ENCODE measurements at regions not wholly inside any gene's neighbourhood (a gene's known extent, or its start where the extent isn't known, plus 50 kb on each side); places are given as distances from the start of the nearest gene placed in this dataset.

DNA sequence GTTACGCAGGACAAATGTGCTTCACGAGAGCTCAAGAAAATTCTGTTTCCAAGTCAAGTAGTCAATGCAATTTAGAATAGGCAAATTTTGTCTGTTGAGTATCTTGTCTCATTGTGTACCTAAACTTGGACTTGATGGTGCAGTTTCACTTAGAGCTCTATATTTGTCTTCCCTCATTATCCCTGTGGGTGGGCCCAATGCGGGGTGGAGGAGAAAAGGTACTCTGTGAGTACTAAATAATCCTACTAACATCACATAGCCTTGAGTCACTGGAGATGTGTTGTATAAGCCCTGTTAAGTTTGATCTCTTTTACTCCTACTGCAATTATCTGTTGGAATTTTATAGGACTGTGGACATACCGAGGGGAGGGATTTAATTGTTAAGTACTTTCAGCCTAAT, 331.2 kb downstream of the METTL15 start:
- TF ChIP-seq, protein P1, sequence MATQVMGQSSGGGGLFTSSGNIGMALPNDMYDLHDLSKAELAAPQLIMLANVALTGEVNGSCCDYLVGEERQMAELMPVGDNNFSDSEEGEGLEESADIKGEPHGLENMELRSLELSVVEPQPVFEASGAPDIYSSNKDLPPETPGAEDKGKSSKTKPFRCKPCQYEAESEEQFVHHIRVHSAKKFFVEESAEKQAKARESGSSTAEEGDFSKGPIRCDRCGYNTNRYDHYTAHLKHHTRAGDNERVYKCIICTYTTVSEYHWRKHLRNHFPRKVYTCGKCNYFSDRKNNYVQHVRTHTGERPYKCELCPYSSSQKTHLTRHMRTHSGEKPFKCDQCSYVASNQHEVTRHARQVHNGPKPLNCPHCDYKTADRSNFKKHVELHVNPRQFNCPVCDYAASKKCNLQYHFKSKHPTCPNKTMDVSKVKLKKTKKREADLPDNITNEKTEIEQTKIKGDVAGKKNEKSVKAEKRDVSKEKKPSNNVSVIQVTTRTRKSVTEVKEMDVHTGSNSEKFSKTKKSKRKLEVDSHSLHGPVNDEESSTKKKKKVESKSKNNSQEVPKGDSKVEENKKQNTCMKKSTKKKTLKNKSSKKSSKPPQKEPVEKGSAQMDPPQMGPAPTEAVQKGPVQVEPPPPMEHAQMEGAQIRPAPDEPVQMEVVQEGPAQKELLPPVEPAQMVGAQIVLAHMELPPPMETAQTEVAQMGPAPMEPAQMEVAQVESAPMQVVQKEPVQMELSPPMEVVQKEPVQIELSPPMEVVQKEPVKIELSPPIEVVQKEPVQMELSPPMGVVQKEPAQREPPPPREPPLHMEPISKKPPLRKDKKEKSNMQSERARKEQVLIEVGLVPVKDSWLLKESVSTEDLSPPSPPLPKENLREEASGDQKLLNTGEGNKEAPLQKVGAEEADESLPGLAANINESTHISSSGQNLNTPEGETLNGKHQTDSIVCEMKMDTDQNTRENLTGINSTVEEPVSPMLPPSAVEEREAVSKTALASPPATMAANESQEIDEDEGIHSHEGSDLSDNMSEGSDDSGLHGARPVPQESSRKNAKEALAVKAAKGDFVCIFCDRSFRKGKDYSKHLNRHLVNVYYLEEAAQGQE (IDR thresholded peaks at IDR 0.05; ENCODE audit: low read depth, low read length), result no peak
- TF ChIP-seq GABPA (IDR thresholded peaks at IDR 0.05; ENCODE audit: low read depth) (no peak), POLR2AphosphoS5 (IDR thresholded peaks at IDR 0.05; ENCODE audit: low read depth, low read length) (no peak), EP300 (IDR thresholded peaks at IDR 0.05; ENCODE audit: borderline replicate concordance in 1 of 2, low read depth in 1 of 2, low read length in 1 of 2) (no peak), SMC3 (IDR thresholded peaks at IDR 0.05; ENCODE audit: low read depth, low read length) (no peak), RCOR1 (IDR thresholded peaks at IDR 0.05; ENCODE audit: low read length) (no peak), NRF1 (IDR thresholded peaks at IDR 0.05; ENCODE audit: low read depth, low read length) (no peak), JUND (IDR thresholded peaks at IDR 0.05) (no peak)
- TF ChIP-seq, protein P2, sequence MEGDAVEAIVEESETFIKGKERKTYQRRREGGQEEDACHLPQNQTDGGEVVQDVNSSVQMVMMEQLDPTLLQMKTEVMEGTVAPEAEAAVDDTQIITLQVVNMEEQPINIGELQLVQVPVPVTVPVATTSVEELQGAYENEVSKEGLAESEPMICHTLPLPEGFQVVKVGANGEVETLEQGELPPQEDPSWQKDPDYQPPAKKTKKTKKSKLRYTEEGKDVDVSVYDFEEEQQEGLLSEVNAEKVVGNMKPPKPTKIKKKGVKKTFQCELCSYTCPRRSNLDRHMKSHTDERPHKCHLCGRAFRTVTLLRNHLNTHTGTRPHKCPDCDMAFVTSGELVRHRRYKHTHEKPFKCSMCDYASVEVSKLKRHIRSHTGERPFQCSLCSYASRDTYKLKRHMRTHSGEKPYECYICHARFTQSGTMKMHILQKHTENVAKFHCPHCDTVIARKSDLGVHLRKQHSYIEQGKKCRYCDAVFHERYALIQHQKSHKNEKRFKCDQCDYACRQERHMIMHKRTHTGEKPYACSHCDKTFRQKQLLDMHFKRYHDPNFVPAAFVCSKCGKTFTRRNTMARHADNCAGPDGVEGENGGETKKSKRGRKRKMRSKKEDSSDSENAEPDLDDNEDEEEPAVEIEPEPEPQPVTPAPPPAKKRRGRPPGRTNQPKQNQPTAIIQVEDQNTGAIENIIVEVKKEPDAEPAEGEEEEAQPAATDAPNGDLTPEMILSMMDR (IDR thresholded peaks at IDR 0.05), result no peak
- TF ChIP-seq, protein P3, sequence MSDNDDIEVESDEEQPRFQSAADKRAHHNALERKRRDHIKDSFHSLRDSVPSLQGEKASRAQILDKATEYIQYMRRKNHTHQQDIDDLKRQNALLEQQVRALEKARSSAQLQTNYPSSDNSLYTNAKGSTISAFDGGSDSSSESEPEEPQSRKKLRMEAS (IDR thresholded peaks at IDR 0.05; ENCODE audit: low read depth), result no peak
- TF ChIP-seq, protein P4, sequence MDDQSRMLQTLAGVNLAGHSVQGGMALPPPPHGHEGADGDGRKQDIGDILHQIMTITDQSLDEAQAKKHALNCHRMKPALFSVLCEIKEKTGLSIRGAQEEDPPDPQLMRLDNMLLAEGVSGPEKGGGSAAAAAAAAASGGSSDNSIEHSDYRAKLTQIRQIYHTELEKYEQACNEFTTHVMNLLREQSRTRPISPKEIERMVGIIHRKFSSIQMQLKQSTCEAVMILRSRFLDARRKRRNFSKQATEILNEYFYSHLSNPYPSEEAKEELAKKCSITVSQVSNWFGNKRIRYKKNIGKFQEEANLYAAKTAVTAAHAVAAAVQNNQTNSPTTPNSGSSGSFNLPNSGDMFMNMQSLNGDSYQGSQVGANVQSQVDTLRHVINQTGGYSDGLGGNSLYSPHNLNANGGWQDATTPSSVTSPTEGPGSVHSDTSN (IDR thresholded peaks at IDR 0.05), result no peak
- TF ChIP-seq, protein P5, sequence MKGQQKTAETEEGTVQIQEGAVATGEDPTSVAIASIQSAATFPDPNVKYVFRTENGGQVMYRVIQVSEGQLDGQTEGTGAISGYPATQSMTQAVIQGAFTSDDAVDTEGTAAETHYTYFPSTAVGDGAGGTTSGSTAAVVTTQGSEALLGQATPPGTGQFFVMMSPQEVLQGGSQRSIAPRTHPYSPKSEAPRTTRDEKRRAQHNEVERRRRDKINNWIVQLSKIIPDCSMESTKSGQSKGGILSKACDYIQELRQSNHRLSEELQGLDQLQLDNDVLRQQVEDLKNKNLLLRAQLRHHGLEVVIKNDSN (IDR thresholded peaks at IDR 0.05; ENCODE audit: borderline replicate concordance, low read depth), result no peak
- TF ChIP-seq, protein P6, sequence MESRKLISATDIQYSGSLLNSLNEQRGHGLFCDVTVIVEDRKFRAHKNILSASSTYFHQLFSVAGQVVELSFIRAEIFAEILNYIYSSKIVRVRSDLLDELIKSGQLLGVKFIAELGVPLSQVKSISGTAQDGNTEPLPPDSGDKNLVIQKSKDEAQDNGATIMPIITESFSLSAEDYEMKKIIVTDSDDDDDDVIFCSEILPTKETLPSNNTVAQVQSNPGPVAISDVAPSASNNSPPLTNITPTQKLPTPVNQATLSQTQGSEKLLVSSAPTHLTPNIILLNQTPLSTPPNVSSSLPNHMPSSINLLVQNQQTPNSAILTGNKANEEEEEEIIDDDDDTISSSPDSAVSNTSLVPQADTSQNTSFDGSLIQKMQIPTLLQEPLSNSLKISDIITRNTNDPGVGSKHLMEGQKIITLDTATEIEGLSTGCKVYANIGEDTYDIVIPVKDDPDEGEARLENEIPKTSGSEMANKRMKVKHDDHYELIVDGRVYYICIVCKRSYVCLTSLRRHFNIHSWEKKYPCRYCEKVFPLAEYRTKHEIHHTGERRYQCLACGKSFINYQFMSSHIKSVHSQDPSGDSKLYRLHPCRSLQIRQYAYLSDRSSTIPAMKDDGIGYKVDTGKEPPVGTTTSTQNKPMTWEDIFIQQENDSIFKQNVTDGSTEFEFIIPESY (IDR thresholded peaks at IDR 0.05; ENCODE audit: borderline replicate concordance, low read depth), result no peak
